Immature natural killer cell (primary cell): ENCODE measurements at regions not wholly inside any gene's neighbourhood (a gene's known extent, or its start where the extent isn't known, plus 50 kb on each side); places are given as distances from the start of the nearest gene placed in this dataset.
"Not testable (repeated sequence)": the region's sequence is repeated elsewhere in the genome, so short reads cannot be mapped to it uniquely, and the experiment has no call there.

ENCODE experiments used
- DNase-seq, 3 donors: peaks; one replicate each; pipeline ENCODE4 v3.0.0; 2022; ENCODE audit warnings: mixed read lengths in 1 of 3
- H3K27ac Mint-ChIP-seq, 6 donors: one replicate each; pipeline ENCODE4 v1.8.0; 2020; ENCODE audit warnings: mixed read lengths in 6 of 6, mild to moderate bottlenecking in 5 of 6, inconsistent platforms in 4 of 6, moderate library complexity in 3 of 6
- H3K27me3 Mint-ChIP-seq, 3 donors: one replicate each; pipeline ENCODE4 v1.8.0; 2020 to 2021; ENCODE audit warnings: low read depth in 3 of 3, mild to moderate bottlenecking in 3 of 3, mixed read lengths in 3 of 3, moderate library complexity in 3 of 3, inconsistent platforms in 1 of 3
- H3K36me3 Mint-ChIP-seq, 3 donors: one replicate each; pipeline ENCODE4 v1.8.0; 2020; ENCODE audit warnings: mixed read lengths in 3 of 3, inconsistent platforms in 2 of 3, mild to moderate bottlenecking in 2 of 3
- H3K4me1 Mint-ChIP-seq, 2 donors: one replicate each; pipeline ENCODE4 v1.8.0; 2020; ENCODE audit warnings: inconsistent platforms in 2 of 2, mild to moderate bottlenecking in 2 of 2, mixed read lengths in 2 of 2, moderate library complexity in 1 of 2
- H3K4me3 Mint-ChIP-seq, 5 donors: one replicate each; pipeline ENCODE4 v1.8.0; 2020; ENCODE audit warnings: mild to moderate bottlenecking in 5 of 5, mixed read lengths in 5 of 5, inconsistent platforms in 3 of 5, moderate library complexity in 3 of 5
- H3K9me3 Mint-ChIP-seq, 6 donors: one replicate each; pipeline ENCODE4 v1.8.0; 2020; ENCODE audit warnings: mild to moderate bottlenecking in 6 of 6, mixed read lengths in 6 of 6, inconsistent platforms in 4 of 6, moderate library complexity in 3 of 6

- Mint-ChIP-seq H3K4me3 (no peak overlapping the region), H3K4me1 (no peaks in the 10 kb centered on the region), H3K9me3 (no peaks in the 10 kb centered on the region), H3K27me3 (peaks cover 0 to 1% (median 1%) of the 10 kb centered on the region in 3 donors), H3K27ac (no peak overlapping the region), H3K36me3 (no peaks in the 10 kb centered on the region)
- no peak for DNase-seq
These were observed 306.9 kb upstream of the NREP start for GRCh38 chr5:112063856-112064255.

- H3K36me3 Mint-ChIP-seq: no peaks in the 10 kb centered on the region
- H3K27ac Mint-ChIP-seq: no peak overlapping the region
- no peak for DNase-seq
- H3K27me3 Mint-ChIP-seq: peaks cover 0 to 1% (median 1%) of the 10 kb centered on the region in 3 donors
- no peak overlapping the region for H3K4me3 Mint-ChIP-seq
- no peaks in the 10 kb centered on the region for H3K4me1 Mint-ChIP-seq
- no peaks in the 10 kb centered on the region for H3K9me3 Mint-ChIP-seq
These were observed 306.2 kb upstream of the NREP start for GRCh38 chr5:112063191-112063590.

- Mint-ChIP-seq H3K4me3 (no peak overlapping the region), H3K27ac (no peak overlapping the region), H3K4me1 (no peaks in the 10 kb centered on the region), H3K9me3 (no peaks in the 10 kb centered on the region), H3K27me3 (peaks cover 0 to 1% (median 1%) of the 10 kb centered on the region in 3 donors), H3K36me3 (no peaks in the 10 kb centered on the region)
- no peak for DNase-seq
These were observed 305.2 kb upstream of the NREP start for GRCh38 chr5:112062181-112062580.

DNA sequence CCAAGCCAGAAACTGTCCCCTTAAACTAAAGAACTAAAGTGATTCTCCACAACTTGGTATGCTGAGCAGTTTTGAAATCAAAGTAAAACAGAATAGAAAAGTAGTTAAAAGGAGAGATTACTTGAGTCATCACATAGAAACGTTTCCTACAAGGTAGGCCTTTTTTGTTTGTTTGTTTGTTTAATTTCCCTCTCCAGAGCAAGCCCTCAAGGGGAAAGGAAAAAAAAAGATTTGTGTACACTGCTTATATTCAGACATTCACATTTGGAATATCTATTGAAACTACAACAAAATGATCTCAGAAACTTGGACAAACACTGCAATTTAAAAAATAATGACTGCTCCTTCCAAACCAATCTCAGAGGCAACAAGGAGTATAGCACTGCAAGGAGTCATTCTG lies 304.7 kb upstream of the NREP start:
- Mint-ChIP-seq H3K27me3 (peaks cover 0 to 1% (median 1%) of the 10 kb centered on the region in 3 donors), H3K4me3 (no peak overlapping the region)

DNA sequence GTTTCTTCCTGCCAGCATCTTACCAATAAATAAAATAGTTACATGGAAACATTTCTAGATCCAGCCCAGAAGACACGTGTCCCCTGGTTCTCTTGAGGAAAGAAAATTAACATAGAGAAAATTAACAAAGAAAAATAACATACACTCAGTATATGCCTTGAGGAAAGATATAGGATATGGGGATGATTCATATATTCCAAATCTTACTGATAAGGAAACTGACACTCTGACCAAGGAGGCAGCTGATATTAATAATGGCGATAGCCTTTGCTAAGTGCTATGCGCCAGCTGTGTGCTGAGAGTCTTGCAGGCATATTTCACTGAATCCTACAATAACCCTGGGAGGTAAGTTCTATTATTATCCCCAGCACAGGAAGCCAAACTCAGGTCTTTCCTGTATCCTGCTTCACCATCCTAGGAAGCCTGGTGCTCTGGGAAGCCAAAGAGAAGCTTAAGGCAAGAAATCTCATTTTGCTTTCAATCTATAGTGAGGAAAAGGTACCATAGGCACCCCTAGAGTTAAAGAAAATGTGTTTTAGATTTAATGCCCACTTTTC lies 302.7 kb upstream of the NREP start:
- peaks cover 0 to 5% (median 0%) of the 10 kb centered on the region in 6 donors for H3K9me3 Mint-ChIP-seq
- H3K4me1 Mint-ChIP-seq: no peaks in the 10 kb centered on the region
- no peak for DNase-seq
- no peaks in the 10 kb centered on the region for H3K36me3 Mint-ChIP-seq
- H3K27ac Mint-ChIP-seq: no peak overlapping the region
- H3K27me3 Mint-ChIP-seq: peaks cover 1 to 3% (median 3%) of the 10 kb centered on the region in 3 donors
- no peak overlapping the region for H3K4me3 Mint-ChIP-seq

More for the DNA sequence above, 304.7 kb upstream of the NREP start:
- Mint-ChIP-seq H3K27ac (no peak overlapping the region), H3K4me1 (no peaks in the 10 kb centered on the region), H3K9me3 (no peaks in the 10 kb centered on the region), H3K36me3 (no peaks in the 10 kb centered on the region)
- no peak for DNase-seq

DNA sequence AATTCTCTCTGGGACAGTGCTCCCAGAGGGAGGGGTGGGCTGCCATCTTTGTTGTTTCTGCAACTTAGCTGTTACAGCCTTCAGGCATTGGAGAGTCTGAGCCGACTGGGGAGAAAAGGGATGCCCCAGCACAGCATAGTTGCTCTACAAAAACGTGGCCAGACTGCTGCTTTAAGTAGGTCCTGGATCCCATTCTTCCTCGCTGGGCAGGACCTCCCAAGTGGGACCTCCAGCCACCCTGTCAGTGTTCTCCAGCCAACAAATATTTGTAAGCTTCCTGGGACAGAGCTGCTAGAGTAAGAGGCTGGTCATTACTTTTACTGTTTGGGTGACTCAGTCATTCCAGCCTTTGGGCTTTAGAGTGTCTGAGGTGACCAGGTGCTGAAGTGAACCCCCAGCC lies 292.7 kb upstream of the NREP start:
- no peaks in the 10 kb centered on the region for H3K4me1 Mint-ChIP-seq
- H3K27me3 Mint-ChIP-seq: peaks cover 0 to 4% (median 4%) of the 10 kb centered on the region in 3 donors
- H3K9me3 Mint-ChIP-seq: peaks cover 0 to 12% (median 6%) of the 10 kb centered on the region in 6 donors
- no peak for DNase-seq
- no peaks in the 10 kb centered on the region for H3K36me3 Mint-ChIP-seq
- no peak overlapping the region for H3K4me3 Mint-ChIP-seq
- no peak overlapping the region for H3K27ac Mint-ChIP-seq

DNA sequence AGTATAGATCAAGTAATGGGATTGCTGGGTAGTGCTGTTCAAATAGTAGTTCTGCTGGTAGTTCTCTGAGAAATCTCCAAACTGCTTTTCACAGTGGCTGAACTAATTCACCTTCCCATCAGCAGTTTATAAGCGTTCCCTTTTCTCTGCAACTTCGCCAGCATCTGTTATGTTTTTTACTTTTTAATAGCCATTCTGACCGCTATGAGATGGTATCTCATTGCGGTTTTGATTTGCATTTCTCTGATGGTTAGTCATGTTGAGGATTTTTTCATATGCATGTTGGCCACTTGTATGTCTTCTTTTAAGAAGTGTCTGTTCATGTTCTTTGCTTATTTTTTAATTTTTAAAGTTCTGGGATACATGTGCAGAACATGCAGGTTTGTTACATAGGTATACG lies 279.2 kb upstream of the NREP start:
- Mint-ChIP-seq H3K27me3 (peaks cover 0 to 2% (median 0%) of the 10 kb centered on the region in 3 donors), H3K36me3 (no peaks in the 10 kb centered on the region), H3K4me3 (no peak overlapping the region), H3K4me1 (no peaks in the 10 kb centered on the region), H3K27ac (no peak overlapping the region), H3K9me3 (peaks cover 0 to 2% (median 0%) of the 10 kb centered on the region in 6 donors)
- no peak for DNase-seq

DNA sequence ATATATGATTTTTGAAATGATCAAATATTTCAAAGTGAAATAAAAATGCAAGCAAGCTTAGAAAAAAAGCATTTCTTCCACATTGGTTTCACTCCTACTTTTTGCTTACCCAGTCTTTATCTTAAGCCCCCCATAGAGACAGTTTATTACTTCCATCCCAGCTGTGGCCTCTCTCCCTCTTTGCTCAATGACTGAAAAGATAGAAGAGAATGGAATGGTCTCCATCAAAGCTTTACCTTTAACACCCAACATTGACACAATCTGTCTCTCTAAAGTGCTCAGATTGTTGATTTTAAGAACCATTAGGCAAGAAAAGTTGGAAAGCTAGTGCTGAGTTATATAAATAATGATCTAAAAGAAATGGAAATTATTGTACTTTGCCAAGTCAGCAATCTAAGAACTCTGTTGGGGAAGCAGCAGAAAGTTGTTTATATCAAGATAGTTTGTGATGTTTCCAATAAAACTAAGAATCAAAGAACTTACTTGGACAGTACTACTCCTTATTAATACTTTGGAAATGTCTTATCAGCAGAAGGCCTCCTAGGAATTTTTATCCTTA lies 277.5 kb upstream of the NREP start:
- H3K4me1 Mint-ChIP-seq: no peaks in the 10 kb centered on the region
- H3K9me3 Mint-ChIP-seq: peaks cover 0 to 5% (median under 1%) of the 10 kb centered on the region in 6 donors
- no peak for DNase-seq
- H3K4me3 Mint-ChIP-seq: no peak overlapping the region
- H3K27me3 Mint-ChIP-seq: peaks cover 0 to 2% (median 0%) of the 10 kb centered on the region in 3 donors
- H3K36me3 Mint-ChIP-seq: no peaks in the 10 kb centered on the region
- H3K27ac Mint-ChIP-seq: no peak overlapping the region

GRCh38 chr5:112026879-112027278 lies 269.9 kb upstream of the NREP start:
- not testable (repeated sequence) for H3K27me3 Mint-ChIP-seq, H3K27ac Mint-ChIP-seq, H3K4me1 Mint-ChIP-seq, H3K36me3 Mint-ChIP-seq, H3K9me3 Mint-ChIP-seq, DNase-seq, H3K4me3 Mint-ChIP-seq

- H3K4me3 Mint-ChIP-seq: no peak overlapping the region
- no peak overlapping the region for H3K27ac Mint-ChIP-seq
- no peaks in the 10 kb centered on the region for H3K36me3 Mint-ChIP-seq
- H3K27me3 Mint-ChIP-seq: peaks cover 0 to 3% (median 0%) of the 10 kb centered on the region in 3 donors
- H3K4me1 Mint-ChIP-seq: no peaks in the 10 kb centered on the region
- DNase-seq: no peak
- peaks cover 0 to 5% (median 0%) of the 10 kb centered on the region in 6 donors for H3K9me3 Mint-ChIP-seq
These were observed 268.8 kb upstream of the NREP start for GRCh38 chr5:112025757-112026156.

DNA sequence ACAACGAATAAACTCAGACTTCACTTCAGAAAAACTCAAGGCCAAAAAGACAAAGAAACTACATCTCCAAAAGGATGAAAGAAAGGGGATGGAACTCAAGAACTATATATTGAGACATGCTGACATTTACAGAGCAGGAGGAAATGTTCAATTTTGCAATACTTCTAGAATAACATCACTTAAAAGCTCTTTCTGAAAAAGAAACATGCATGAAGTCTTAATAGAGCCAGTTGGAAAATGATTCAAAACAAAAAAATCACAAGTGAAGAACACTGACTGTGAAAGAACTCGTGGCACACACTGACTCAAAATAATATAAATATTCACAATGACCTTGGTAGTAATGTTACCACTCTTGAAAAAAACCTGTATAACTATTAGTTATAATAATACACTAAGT lies 267.8 kb upstream of the NREP start:
- no peak overlapping the region for H3K27ac Mint-ChIP-seq
- H3K27me3 Mint-ChIP-seq: peaks cover 0 to 3% (median 0%) of the 10 kb centered on the region in 3 donors
- no peaks in the 10 kb centered on the region for H3K36me3 Mint-ChIP-seq
- H3K9me3 Mint-ChIP-seq: no peaks in the 10 kb centered on the region
- no peak for DNase-seq
- H3K4me3 Mint-ChIP-seq: no peak overlapping the region
- H3K4me1 Mint-ChIP-seq: no peaks in the 10 kb centered on the region

DNA sequence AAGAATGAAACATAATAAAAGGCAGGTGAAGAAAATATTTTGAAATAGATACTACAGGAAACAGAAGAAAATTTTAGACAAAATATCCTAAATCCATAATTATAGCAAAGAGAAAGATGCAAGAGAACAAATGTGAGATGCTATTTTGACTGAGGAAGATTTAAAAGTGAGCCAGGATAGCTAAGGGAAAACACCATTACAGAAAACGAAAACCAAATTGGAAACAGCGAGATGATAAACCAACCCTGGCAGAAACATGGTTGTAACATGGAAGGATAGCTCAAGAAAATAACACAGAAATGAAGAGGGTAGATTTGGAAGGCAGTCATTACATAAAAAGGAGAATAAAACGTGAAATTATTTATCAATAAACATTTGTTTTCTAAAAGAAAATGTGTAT lies 267.2 kb upstream of the NREP start:
- Mint-ChIP-seq H3K4me1 (no peaks in the 10 kb centered on the region), H3K4me3 (no peak overlapping the region), H3K9me3 (no peaks in the 10 kb centered on the region), H3K36me3 (no peaks in the 10 kb centered on the region), H3K27ac (no peak overlapping the region), H3K27me3 (peaks cover 0 to 3% (median 0%) of the 10 kb centered on the region in 3 donors)
- no peak for DNase-seq

DNA sequence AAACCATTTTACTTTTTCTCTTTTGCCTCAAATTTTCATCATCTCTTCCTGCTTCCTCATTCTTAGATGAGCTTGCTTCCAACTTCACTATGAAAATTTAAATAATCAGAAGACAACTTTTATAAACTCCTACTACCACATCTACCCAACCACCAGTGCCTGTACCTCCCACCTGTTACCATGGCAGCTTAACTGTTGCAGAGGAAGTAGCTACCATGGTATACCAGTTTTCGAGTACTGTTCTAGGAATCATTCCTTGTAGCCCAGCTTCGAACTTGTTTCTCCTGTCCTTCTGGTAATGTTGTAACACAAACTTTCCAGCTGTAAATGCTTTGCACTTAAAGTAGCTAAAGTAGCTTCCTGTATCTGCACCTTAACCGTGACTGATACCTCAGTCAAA lies 266.8 kb upstream of the NREP start:
- Mint-ChIP-seq H3K4me1 (no peaks in the 10 kb centered on the region), H3K27me3 (peaks cover 0 to 1% (median 0%) of the 10 kb centered on the region in 3 donors), H3K27ac (no peak overlapping the region), H3K36me3 (no peaks in the 10 kb centered on the region), H3K4me3 (no peak overlapping the region), H3K9me3 (no peaks in the 10 kb centered on the region)
- DNase-seq: no peak

DNA sequence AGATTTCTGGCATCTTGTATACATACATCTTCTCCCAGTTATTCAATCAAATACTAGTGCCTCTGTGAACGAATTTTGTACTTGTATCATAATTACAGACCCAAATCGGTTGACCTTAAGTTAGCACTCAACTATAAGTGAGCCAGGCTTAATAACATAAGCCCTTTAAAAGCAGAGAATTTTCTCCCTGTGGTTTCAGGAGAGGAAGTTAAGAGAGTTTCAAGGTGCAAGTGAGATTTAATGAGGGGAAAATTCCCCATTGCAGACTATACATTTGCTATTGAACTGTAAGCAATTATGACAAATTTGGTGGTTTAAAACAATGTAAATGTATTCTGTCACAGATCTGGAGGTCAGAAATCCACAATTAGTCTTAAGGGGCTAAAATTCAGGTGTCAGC lies 261.9 kb upstream of the NREP start:
- peaks cover 0 to 4% (median 0%) of the 10 kb centered on the region in 6 donors for H3K9me3 Mint-ChIP-seq
- H3K4me3 Mint-ChIP-seq: no peak overlapping the region
- no peaks in the 10 kb centered on the region for H3K36me3 Mint-ChIP-seq
- no peak overlapping the region for H3K27ac Mint-ChIP-seq
- peaks cover 0 to 2% (median 0%) of the 10 kb centered on the region in 3 donors for H3K27me3 Mint-ChIP-seq
- no peaks in the 10 kb centered on the region for H3K4me1 Mint-ChIP-seq
- DNase-seq: no peak

GRCh38 chr5:112016980-112017379 lies 260.0 kb upstream of the NREP start:
- H3K4me1 Mint-ChIP-seq: no peaks in the 10 kb centered on the region
- H3K27ac Mint-ChIP-seq: no peak overlapping the region
- DNase-seq: no peak
- no peak overlapping the region for H3K4me3 Mint-ChIP-seq
- peaks cover 0 to 2% (median 0%) of the 10 kb centered on the region in 3 donors for H3K27me3 Mint-ChIP-seq
- no peaks in the 10 kb centered on the region for H3K36me3 Mint-ChIP-seq
- peaks cover 0 to 4% (median 0%) of the 10 kb centered on the region in 6 donors for H3K9me3 Mint-ChIP-seq
